ENCODE measurements at regions not wholly inside any gene's neighbourhood (a gene's known extent, or its start where the extent isn't known, plus 50 kb on each side); places are given as distances from the start of the nearest gene placed in this dataset.

DNA sequence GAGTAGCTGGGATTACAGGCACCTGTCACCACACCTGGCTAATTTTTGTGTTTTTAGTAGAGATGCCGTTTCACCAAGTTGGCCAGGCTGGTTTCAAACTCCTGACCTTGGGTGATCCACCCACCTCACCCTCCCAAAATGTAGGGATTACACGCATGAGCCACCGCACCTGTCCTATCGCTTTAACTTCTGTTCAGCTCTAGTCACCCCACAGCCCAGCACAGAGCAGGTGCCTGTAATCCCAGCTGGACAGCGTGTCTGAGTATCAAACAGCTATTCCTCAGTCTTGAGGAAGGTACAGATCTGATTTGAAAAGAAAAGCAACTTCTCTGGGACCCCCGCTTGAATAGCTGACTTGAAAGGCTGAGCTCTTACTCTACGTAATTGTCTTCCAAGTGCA, 149.1 kb downstream of the CTTN start:
- no peaks in the 10 kb centered on the region for H4K20me1 ChIP-seq (ENCODE audit: insufficient read depth)
- CTCF ChIA-PET = no interaction called here

More for the DNA sequence above, 149.1 kb downstream of the CTTN start:
- no peaks in the 10 kb centered on the region for H3K36me3 ChIP-seq (ENCODE audit: control insufficient read depth in 1 of 2, insufficient read depth in 2 of 2, low read length in 2 of 2)
- no peak overlapping the region for H3K4me3 ChIP-seq (replicated peaks in 1 of 2; ENCODE audit: low read depth in 1 of 2, low read length in 2 of 2)
- intact Hi-C loops (cut with micrococcal nuclease) = no loop called here
- no peaks in the 10 kb centered on the region for H3K9me3 ChIP-seq (ENCODE audit: control insufficient read depth in 1 of 2, insufficient read depth in 1 of 2, low read depth in 1 of 2, low read length in 2 of 2)
- no peaks in the 10 kb centered on the region for H3K79me2 ChIP-seq (ENCODE audit: insufficient read depth, low read length)
- ChIA-PET POLR2A (no interaction called here), RAD21 (ENCODE audit: low non-redundant PET in 1 of 2, low total read pairs in 2 of 2, uncharacterized antibody in 2 of 2, unreplicated experiment in 2 of 2) (no interaction called here)
- TF ChIP-seq TCF7L2 (IDR thresholded peaks at IDR 0.05; ENCODE audit: borderline replicate concordance, extremely low read depth, insufficient read depth, insufficient read length) (no peak), CBX3 (IDR thresholded peaks at IDR 0.05; ENCODE audit: low read depth) (no peak), FOSL1 (IDR thresholded peaks at IDR 0.05; ENCODE audit: low read depth) (no peak), EZH2 (IDR thresholded peaks at IDR 0.05) (no peak), SP1 (IDR thresholded peaks at IDR 0.05; ENCODE audit: low read depth) (no peak), EZH2phosphoT487 (IDR thresholded peaks at IDR 0.05; ENCODE audit: borderline replicate concordance) (no peak), CTCF (IDR thresholded peaks at IDR 0.05 in 2 of 3, conservative IDR thresholded peaks at IDR 0.05 in 1 of 3; ENCODE audit: borderline replicate concordance in 1 of 3, insufficient read depth in 1 of 3, low read depth in 2 of 3, low read length in 2 of 3) (no peak), ZFX (IDR thresholded peaks at IDR 0.05) (no peak), RAD21 (IDR thresholded peaks at IDR 0.05; ENCODE audit: low read depth) (no peak)
- TF ChIP-seq, protein P1, sequence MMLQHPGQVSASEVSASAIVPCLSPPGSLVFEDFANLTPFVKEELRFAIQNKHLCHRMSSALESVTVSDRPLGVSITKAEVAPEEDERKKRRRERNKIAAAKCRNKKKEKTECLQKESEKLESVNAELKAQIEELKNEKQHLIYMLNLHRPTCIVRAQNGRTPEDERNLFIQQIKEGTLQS (IDR thresholded peaks at IDR 0.05) = no peak
- no peak overlapping the region for H3K4me2 ChIP-seq (ENCODE audit: low read length)
- no peaks in the 10 kb centered on the region for H3K27me3 ChIP-seq (ENCODE audit: insufficient read depth, low read length)
- no TSS peak for BruUV-seq (replicated peaks)
- no peak overlapping the region for H2AFZ ChIP-seq (ENCODE audit: low read depth, low read length, poor library complexity, severe bottlenecking)
- ATAC-seq (no peak), DNase-seq (ENCODE audit: low read depth, low spot score) (no peak)
- H3K27ac ChIP-seq (ENCODE audit: low read depth, low read length) = no peak overlapping the region
- H3K4me1 ChIP-seq (ENCODE audit: control insufficient read depth in 1 of 2, insufficient read depth in 2 of 2, low read length in 2 of 2) = no peaks in the 10 kb centered on the region; a peak in 1 of 4 replicates
- no peaks in the 10 kb centered on the region for H3K9me2 ChIP-seq (ENCODE audit: insufficient read depth)
- no peak overlapping the region for H3K9ac ChIP-seq (ENCODE audit: low read length)
